GM12892 (cell line): ENCODE measurements at regions not wholly inside any gene's neighbourhood (a gene's known extent, or its start where the extent isn't known, plus 50 kb on each side); places are given as distances from the start of the nearest gene placed in this dataset.

Source experiments
- POLR2A ChIP-seq: IDR thresholded peaks from 2 replicates; pipeline ENCODE4 v1.6.1; 2011; ENCODE audit warnings: low read depth, low read length, control low read depth
- TAF1 ChIP-seq: IDR thresholded peaks from 2 replicates; pipeline ENCODE4 v1.6.1; 2011; ENCODE audit warnings: low read depth, mild to moderate bottlenecking, control low read depth, low read length, borderline replicate concordance

- no peak for TF ChIP-seq POLR2A
- TF ChIP-seq TAF1, result no peak
These were observed 110.7 kb upstream of the APCDD1 start for GRCh38 chr18:10343778-10344177.
